Jurkat, Clone E6-1 (cell line): ENCODE measurements at regions not wholly inside any gene's neighbourhood (a gene's known extent, or its start where the extent isn't known, plus 50 kb on each side); places are given as distances from the start of the nearest gene placed in this dataset.
"Not testable (repeated sequence)": the region's sequence is repeated elsewhere in the genome, so short reads cannot be mapped to it uniquely, and the experiment has no call there.

Experiments
- DNase-seq: peaks from one replicate; pipeline ENCODE4 v3.0.0-alpha.2; 2011; ENCODE audit warnings: low read depth, low spot score
- H3K4me3 ChIP-seq: 2 replicates; pipeline ENCODE4 v1.5.1; 2011; ENCODE audit warnings: mild to moderate bottlenecking, low read length, control low read depth, moderate library complexity

- no peak overlapping the region for H3K4me3 ChIP-seq
- no peak for DNase-seq
Observed at GRCh38 chr4:158122501-158122900, 50.3 kb downstream of the GASK1B start.

GRCh38 chr4:158121161-158121579, 51.7 kb downstream of the GASK1B start:
- DNase-seq, result no peak
- no peak overlapping the region for H3K4me3 ChIP-seq

- DNase-seq, H3K4me3 ChIP-seq: not testable (repeated sequence)
Observed at GRCh38 chr4:158120645-158121151, 52.1 kb downstream of the GASK1B start.

- H3K4me3 ChIP-seq, result no peak overlapping the region
- no peak for DNase-seq
Observed at GRCh38 chr4:158112611-158113010, 60.2 kb downstream of the GASK1B start.

- DNase-seq, result no peak
- no peak overlapping the region for H3K4me3 ChIP-seq
Observed at GRCh38 chr4:158111241-158111640, 61.6 kb downstream of the GASK1B start.

GRCh38 chr4:158102904-158103303, 69.9 kb downstream of the GASK1B start:
- DNase-seq, result no peak

GRCh38 chr4:158099686-158100085, 73.1 kb downstream of the GASK1B start:
- DNase-seq, result no peak

More at GRCh38 chr4:158102904-158103303, 69.9 kb downstream of the GASK1B start:
- no peak overlapping the region for H3K4me3 ChIP-seq

GRCh38 chr4:158098802-158099201, 74.0 kb downstream of the GASK1B start:
- DNase-seq, result no peak
- H3K4me3 ChIP-seq, result no peak overlapping the region

More at GRCh38 chr4:158099686-158100085, 73.1 kb downstream of the GASK1B start:
- no peak overlapping the region for H3K4me3 ChIP-seq

GRCh38 chr4:158094413-158095134, 78.3 kb downstream of the GASK1B start:
- DNase-seq, result no peak
- H3K4me3 ChIP-seq, result no peak overlapping the region

GRCh38 chr4:158090323-158090722, 82.5 kb downstream of the GASK1B start:
- no peak overlapping the region for H3K4me3 ChIP-seq
- no peak for DNase-seq

GRCh38 chr4:158089897-158090296, 82.9 kb downstream of the GASK1B start:
- not testable (repeated sequence) for H3K4me3 ChIP-seq, DNase-seq

GRCh38 chr4:158080354-158080753, 92.5 kb downstream of the GASK1B start:
- no peak for DNase-seq
- H3K4me3 ChIP-seq, result no peak overlapping the region

GRCh38 chr4:158079661-158080060, 93.2 kb downstream of the GASK1B start:
- no peak overlapping the region for H3K4me3 ChIP-seq
- DNase-seq, result no peak

GRCh38 chr4:158077835-158078234, 95.0 kb downstream of the GASK1B start:
- no peak for DNase-seq
- H3K4me3 ChIP-seq, result no peak overlapping the region

- no peak overlapping the region for H3K4me3 ChIP-seq
- no peak for DNase-seq
Observed at GRCh38 chr4:158074851-158075250, 98.0 kb downstream of the GASK1B start.

- no peak for DNase-seq
- no peak overlapping the region for H3K4me3 ChIP-seq
Observed at GRCh38 chr4:158071931-158072330, 100.9 kb downstream of the GASK1B start.

- no peak overlapping the region for H3K4me3 ChIP-seq
- no peak for DNase-seq
Observed at GRCh38 chr4:158068068-158068467, 104.8 kb downstream of the GASK1B start.

- H3K4me3 ChIP-seq, result no peak overlapping the region
- DNase-seq, result no peak
Observed at GRCh38 chr4:158067646-158068045, 105.2 kb downstream of the GASK1B start.

GRCh38 chr4:158065603-158066002, 107.2 kb downstream of the GASK1B start:
- no peak overlapping the region for H3K4me3 ChIP-seq
- no peak for DNase-seq

- DNase-seq, result no peak
- no peak overlapping the region for H3K4me3 ChIP-seq
Observed at GRCh38 chr4:158065176-158065575, 107.6 kb downstream of the GASK1B start.

GRCh38 chr4:158056689-158057245, 116.1 kb downstream of the GASK1B start:
- no peak overlapping the region for H3K4me3 ChIP-seq
- DNase-seq, result no peak
